Left forelimb (tissue), 1 donor: ENCODE measurements at regions not wholly inside any gene's neighbourhood (a gene's known extent, or its start where the extent isn't known, plus 50 kb on each side); places are given as distances from the start of the nearest gene placed in this dataset.

ENCODE experiments used
- DNase-seq: peaks from one replicate; pipeline ENCODE4 v3.0.0-alpha.2; 2018; ENCODE audit warnings: low spot score

DNA sequence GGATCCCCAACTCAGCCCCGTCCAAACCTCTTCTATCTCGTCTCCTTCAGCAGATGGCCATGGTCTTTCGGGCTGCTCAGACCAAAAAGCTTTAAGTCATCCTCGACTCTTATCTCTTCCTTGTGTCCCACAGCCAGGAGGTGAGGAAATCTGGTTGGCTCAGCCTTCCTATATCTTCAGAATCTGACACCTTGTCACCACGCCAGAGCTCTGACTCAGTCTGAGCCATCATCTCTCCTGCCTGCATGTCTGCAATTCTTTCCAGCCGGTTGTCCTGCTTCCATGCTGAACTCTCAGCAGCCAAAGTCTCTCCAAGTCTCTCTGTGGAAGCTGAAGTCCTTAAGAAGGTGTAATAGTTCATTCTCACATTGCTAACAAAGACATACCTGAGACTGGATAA lies 419.3 kb upstream of the ADAMTS16 start:
- no peak for DNase-seq

- DNase-seq, result no peak
Measured at GRCh38 chr5:4722886-4723285, 417.2 kb upstream of the ADAMTS16 start.

DNA sequence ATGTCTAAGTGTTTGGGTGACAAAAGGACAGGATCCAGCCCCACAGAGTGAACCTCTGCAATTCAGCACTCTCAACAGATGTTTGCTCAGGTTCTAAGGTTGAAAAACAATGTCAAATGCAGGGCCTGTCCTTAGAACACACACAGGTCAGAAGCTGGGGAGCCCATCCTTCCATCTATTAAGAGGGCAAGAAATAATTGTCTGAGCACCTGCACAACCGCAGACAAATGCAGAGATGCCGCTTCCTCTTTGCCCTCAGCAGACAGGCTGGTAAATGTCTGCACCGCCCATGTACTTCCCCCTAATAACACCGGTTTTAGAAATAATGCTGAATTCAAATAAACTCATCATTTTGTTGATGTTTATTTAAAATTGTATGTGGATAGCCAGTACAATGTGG lies 414.5 kb upstream of the ADAMTS16 start:
- no peak for DNase-seq

- DNase-seq, result no peak
Measured at GRCh38 chr5:4730279-4730678, 409.9 kb upstream of the ADAMTS16 start.

DNA sequence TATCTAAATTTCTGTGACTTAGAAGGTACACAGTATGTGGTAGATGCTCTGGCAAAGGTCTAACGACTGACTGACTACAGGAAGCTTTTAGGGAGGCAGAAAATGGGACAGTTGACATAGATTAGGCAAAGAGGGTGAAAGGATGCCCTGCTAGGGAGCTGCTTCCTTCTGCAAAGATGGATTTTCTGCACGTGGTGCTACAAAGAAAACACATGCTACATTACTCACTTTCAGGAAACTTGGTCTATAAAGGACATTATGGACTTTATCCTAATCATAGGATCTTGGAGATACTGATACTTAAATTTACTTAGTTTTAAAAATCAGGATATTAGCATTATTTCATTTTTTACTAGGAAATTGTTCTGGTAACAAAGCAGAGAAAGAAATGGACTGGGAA lies 405.8 kb upstream of the ADAMTS16 start:
- no peak for DNase-seq

DNA sequence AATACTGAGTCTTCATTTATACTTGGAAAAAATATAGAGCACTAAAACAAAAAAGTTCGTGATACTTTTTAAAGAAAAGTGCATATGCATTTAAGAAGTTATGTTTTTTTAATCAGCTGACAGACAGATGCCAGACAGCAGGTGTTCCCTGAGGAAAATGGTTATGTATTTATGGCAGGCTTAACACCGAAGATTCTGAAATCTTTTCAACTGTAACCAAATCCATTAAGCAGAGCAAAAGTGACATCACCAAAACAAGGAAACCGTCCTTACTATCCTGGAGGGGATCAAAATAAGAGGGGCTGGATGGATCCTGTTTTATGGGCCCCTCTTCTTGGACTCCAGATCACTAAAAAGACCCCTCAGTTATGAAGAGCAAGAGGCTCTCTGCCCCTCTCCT lies 404.9 kb upstream of the ADAMTS16 start:
- no peak for DNase-seq

- no peak for DNase-seq
Measured at GRCh38 chr5:4737868-4738267, 402.3 kb upstream of the ADAMTS16 start.

DNA sequence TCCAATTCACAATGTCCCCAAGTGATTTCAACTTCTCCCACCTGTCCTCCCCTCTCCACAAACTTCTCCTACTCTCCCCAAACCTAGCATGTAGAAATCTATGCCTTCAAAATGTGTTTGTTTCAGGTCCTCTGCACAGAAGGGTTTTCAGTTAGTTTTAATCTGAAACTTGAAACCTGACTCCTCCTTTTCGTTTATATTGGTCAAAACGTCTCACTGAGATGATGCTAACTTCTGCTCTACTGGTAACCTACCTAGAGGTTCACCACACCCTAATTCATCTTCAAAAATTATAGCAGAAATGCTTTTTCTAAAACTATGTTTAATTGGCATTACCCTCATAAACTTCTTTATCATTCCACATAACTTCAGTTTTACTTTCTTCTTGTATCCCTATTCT lies 401.8 kb upstream of the ADAMTS16 start:
- DNase-seq, result no peak

DNA sequence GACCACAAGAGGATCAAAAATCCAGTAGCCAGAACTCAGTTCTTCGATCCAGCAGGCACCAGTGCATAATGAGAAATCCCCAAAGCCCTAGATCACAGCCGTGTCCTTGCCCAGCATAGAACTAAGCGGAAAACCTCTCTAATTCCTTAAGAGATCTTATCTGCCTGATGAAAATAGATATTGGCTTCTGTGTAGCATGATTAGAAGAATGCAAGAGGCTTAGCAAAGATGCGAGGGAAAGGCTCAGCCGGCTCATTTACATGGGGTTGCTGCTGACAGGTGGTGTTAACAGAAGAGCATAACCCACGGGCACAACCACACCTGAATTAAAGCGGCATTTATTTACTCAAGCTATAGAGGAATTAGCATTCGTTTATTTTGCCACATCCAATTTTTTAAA lies 400.0 kb upstream of the ADAMTS16 start:
- no peak for DNase-seq

DNA sequence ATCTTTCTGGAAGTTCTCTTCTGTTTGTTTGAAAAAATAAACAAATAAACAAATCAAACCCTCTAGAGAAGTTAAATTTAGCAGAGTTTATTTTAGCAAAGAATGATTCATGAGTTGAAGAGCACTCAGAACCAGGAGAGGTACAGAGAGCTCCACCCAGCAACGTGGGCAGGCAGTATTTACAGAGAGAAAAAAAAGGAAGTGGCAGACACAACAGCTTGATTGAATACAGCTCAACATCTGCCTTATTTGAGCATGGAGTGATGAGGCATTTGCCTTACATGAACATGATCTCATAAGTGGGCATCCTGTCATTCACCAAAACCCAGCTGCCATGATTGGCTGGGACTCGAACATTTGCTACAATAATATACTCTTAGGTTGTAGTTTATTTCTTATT lies 381.6 kb upstream of the ADAMTS16 start:
- DNase-seq, result no peak

- no peak for DNase-seq
Measured at GRCh38 chr5:4758996-4759395, 381.1 kb upstream of the ADAMTS16 start.

DNA sequence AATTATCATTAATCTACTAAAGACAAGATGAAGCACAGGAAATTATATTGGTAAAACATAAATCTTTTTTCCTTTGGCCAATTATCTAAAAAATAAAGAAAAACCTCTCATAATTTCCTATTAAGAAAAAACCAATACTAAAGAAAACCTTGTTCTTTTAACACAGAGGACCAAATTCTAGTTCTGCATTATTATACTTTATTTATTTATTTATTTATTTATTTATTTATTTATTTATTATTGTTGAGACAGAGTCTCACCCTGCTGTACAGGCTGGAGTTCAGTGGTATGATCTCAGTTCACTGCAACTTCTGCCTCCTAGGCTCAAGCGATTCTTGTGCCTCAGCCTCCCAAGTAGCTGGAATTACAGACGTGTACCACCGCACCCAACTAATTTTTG lies 377.8 kb upstream of the ADAMTS16 start:
- no peak for DNase-seq

GRCh38 chr5:4765411-4765810 lies 374.7 kb upstream of the ADAMTS16 start:
- no peak for DNase-seq

- DNase-seq, result no peak
Measured at GRCh38 chr5:4766101-4766500, 374.0 kb upstream of the ADAMTS16 start.

DNA sequence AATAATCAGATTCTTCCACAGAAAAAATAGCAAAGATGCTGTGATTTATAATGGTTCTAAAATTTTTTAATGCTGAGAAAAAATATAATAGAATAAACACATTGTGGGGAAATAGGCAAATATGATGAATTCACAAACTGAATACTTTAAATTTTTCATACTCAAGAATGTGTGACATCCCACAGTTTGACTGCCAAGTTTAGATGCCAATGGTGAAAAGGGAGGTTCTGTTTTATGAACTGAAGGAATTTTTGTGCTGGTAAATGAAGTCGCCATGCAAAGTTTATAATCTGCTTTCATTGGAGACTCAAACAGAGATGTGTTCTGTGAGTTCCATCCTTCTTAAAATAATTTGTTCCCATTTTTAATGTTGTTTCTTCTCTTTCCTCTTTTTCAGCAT lies 367.5 kb upstream of the ADAMTS16 start:
- no peak for DNase-seq

- no peak for DNase-seq
Measured at GRCh38 chr5:4773827-4774317, 366.3 kb upstream of the ADAMTS16 start.

DNA sequence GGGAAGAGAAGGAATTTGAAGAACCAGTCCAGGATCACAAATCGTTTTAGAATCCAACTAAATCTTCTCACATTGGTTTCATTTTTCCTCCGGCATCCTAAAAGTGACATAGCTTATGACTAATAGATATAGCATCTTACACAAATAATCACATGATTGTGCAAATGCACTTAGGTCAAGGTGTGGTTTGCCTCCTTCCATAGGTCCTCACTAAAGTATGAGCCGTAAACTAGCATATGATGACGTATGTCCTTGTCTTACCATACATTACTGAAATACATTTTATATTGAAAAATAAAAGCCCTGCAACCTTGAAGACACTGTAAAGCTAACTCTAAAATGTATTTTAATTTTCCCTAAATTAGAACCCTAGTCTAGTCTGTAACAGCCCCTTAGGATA lies 362.7 kb upstream of the ADAMTS16 start:
- no peak for DNase-seq

- no peak for DNase-seq
Measured at GRCh38 chr5:4780633-4781032, 359.5 kb upstream of the ADAMTS16 start.

DNA sequence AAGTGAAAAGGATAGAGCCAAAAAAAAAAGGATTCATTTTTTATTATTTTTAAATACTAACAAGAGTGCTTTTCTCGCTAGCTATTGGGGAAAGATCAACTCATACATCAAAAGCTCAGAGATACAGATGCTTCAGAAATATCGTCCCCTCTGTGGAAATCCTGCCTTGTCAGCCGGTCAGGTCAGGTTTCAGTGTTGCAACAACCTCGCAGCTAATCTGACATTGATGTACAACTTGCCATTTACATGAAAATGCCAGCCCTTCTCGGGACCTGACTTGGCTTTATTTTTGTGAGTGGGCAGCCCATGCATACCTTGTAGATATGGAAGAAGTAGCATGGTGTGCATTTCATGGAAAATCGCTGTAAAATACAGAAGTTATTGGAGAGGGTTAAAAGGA lies 358.8 kb upstream of the ADAMTS16 start:
- DNase-seq, result no peak

- no peak for DNase-seq
Measured at GRCh38 chr5:4785971-4786370, 354.2 kb upstream of the ADAMTS16 start.

- no peak for DNase-seq
Measured at GRCh38 chr5:4797445-4797844, 342.7 kb upstream of the ADAMTS16 start.

DNA sequence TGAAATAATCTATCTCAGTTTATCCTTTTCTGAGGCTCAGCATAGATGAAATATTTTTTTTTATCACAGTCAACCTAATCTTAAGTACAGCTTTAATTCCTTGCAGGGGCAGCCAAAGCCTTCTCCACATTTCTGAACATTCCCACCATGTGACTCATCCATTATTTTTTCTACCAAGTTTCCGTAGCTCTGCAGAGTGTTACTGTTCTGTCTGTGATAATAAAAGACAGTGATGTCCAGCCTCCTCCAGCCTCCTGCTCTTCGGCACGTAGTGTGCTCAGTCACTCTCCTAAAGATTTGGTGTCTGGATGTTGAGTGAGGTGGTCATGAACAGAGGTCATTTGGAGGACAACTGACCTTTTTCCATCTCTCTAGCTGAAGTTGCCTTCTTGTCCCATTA lies 338.1 kb upstream of the ADAMTS16 start:
- no peak for DNase-seq

DNA sequence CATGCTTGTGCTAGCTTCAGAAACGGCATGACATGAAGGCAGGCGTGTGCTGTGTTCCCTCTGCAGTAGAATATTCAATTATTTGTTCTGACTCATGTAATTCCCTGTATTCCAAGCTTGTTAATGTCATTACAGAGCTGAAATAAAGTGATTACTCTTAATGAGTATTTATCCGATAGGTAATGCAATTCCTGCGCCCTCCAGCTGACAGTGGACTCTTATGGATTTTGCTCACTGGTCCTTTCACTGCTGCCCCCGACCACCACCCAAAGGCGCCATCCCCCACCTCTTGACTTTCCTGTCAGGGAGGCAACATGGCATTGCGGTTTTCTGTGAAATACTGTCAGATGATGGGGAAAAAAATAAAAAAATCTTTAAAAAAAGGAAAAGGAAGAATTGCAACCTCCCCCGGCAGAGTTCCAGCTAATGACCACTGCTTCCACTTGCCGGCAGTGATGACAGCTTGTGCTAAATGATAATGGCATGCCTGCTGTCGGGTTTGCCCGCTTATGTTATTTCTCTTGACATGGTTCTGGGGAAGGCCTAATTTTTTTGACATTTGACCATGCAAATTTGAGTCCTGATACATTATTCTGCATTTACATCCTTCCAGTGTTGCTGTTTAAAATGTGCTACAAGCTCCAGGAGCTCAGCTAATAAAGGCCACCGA lies 335.3 kb upstream of the ADAMTS16 start:
- DNase-seq, result no peak

GRCh38 chr5:4815002-4815401 lies 325.1 kb upstream of the ADAMTS16 start:
- DNase-seq, result no peak

GRCh38 chr5:4817767-4818166 lies 322.4 kb upstream of the ADAMTS16 start:
- DNase-seq, result no peak
